HEK293 (cell line): ENCODE measurements at regions not wholly inside any gene's neighbourhood (a gene's known extent, or its start where the extent isn't known, plus 50 kb on each side); places are given as distances from the start of the nearest gene placed in this dataset.

ENCODE experiments used
- ZNF621 ChIP-seq: fragments of 450-650 bp; formaldehyde crosslinking; IDR thresholded peaks from 2 replicates; pipeline ENCODE4 v1.5.1; 2017; ENCODE audit warnings: missing biosample characterization, missing genetic modification characterization
- TF ChIP-seq, protein P1 (sequence below): fragments of 450-650 bp; formaldehyde crosslinking; IDR thresholded peaks from 2 replicates; pipeline ENCODE4 v1.5.1; 2016; ENCODE audit warnings: missing biosample characterization, missing genetic modification characterization

DNA sequence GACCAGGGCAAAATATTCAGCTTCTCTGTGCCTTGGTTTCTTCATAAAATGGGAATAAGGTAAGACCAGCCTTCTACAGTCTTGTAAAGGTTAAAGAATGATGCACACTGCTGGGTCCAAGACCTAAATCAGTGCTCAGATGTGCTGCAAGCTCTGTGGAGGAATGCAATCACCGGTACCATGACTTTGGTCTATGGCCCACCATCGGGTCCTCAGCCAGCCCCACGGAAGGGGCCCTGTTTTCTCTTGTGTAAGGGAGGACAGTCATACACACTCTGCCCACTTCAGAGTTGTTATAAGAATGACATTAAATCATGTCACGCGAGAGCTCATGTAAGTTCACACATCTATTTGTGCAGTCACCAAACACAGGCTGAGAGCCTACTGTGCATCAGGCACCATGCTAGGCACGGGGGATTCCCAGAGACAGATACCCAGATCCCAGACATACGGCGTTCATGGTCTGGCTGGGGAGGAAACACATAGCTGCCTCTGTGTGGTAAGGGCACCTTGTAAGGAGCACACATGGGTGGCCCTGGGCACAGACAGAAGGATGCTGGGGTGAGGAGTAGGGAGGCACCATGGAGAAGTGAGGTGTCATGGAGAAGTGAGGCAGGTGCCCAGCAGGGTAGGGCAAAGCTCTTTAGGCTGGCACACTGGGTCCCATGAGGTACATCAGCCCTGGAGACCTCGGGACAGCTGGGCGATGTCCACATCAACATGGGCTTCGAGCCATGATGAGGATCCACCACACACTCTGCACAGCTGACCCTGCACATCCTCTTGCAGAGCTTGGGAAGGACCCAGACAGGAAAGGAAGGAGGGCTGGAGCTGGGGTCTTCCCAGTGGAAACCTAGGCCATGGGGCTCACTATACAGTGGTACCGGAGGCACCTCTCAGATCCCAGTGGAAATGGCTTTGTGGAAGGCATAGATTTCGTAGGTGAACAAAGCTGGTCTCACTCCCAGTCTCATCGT is 190.4 kb upstream of the DIO3 start:
- TF ChIP-seq, protein P1, sequence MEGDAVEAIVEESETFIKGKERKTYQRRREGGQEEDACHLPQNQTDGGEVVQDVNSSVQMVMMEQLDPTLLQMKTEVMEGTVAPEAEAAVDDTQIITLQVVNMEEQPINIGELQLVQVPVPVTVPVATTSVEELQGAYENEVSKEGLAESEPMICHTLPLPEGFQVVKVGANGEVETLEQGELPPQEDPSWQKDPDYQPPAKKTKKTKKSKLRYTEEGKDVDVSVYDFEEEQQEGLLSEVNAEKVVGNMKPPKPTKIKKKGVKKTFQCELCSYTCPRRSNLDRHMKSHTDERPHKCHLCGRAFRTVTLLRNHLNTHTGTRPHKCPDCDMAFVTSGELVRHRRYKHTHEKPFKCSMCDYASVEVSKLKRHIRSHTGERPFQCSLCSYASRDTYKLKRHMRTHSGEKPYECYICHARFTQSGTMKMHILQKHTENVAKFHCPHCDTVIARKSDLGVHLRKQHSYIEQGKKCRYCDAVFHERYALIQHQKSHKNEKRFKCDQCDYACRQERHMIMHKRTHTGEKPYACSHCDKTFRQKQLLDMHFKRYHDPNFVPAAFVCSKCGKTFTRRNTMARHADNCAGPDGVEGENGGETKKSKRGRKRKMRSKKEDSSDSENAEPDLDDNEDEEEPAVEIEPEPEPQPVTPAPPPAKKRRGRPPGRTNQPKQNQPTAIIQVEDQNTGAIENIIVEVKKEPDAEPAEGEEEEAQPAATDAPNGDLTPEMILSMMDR (tag by site-specific recombination), result no peak
- TF ChIP-seq ZNF621 (tag by site-specific recombination), result no peak
